ENCODE measurements at regions not wholly inside any gene's neighbourhood (a gene's known extent, or its start where the extent isn't known, plus 50 kb on each side); places are given as distances from the start of the nearest gene placed in this dataset.

- intact Hi-C loops (cut with DNase I; ENCODE audit: low total_unique reads) (no loop called here), in situ Hi-C loops (cut with MboI; ENCODE audit: low pct_ligation_motif_present in 1 of 4, low pct_unique_long_range_greater_than_20kb in 1 of 4, low sequenced_read_pairs in 3 of 4) (no loop called here)
- H3K36me3 ChIP-seq = no peaks in the 10 kb centered on the region
- H3K27me3 ChIP-seq = no peaks in the 10 kb centered on the region
- DNase-seq = no peak
- TF ChIP-seq EP300 (IDR thresholded peaks at IDR 0.05; ENCODE audit: low read depth) (no peak), POLR2A (IDR thresholded peaks at IDR 0.05) (no peak)
- H3K27ac ChIP-seq = no peak overlapping the region
- no peaks in the 10 kb centered on the region for H3K4me1 ChIP-seq
- WGBS, 2 donors (ENCODE audit: low coverage in 1 of 2) = 60 to 70% methylated on average over 1 of the region's 1 CpG
- H3K9me3 ChIP-seq = no peaks in the 10 kb centered on the region
- no peak overlapping the region for H3K4me3 ChIP-seq
Measured at GRCh38 chr6:56334937-56335336, 87.6 kb upstream of the COL21A1 start.

DNA sequence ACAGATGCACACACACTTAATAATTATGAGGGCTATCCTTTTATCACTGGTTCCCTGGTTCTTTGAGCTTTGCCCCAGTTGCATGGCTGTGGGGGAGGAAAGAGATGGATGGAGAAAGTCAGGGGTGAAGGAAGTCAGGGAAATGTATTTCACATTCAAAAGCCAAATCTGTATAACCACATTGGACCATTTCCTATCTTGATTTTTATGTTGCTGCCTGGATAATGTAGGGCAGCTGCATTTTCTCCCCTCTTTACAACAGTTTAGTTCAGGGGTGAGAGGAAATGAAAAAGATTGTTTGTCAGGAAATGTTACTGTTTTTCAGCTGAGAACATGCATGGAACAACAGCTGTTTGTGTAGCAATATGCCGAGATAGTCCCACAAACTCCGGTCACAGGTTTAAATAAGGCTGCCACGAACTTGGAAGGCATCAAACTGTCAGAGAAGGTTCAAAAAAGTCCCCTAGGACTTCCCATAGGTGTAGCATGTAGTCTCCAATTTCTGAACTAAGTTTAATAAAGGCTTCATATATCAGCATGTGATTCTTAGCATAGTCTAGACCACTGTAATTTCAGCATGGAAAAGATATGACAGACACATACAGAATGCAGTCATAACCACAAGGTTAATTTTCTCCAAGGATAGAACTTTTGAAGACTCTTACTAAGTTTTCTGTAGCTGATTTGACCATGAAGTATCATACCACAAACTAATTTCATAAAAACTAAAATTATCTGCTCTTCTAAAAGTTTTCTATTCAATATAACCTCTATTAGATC lies 82.1 kb upstream of the COL21A1 start:
- 43 to 66% methylated on average over 3 of the region's 3 CpGs for WGBS, 2 donors (ENCODE audit: low coverage in 1 of 2)
- TF ChIP-seq POLR2A (IDR thresholded peaks at IDR 0.05) = no peak
- TF ChIP-seq EP300 (IDR thresholded peaks at IDR 0.05; ENCODE audit: low read depth) = no peak
- no peak for TF ChIP-seq CTCF (IDR thresholded peaks at IDR 0.05)
- no peak for TF ChIP-seq POLR2AphosphoS5 (IDR thresholded peaks at IDR 0.05)
- no peak for DNase-seq
- Histone ChIP-seq H3K27me3 (no peaks in the 10 kb centered on the region), H3K36me3 (no peaks in the 10 kb centered on the region), H3K27ac (no peak overlapping the region), H3K4me3 (no peak overlapping the region), H3K9me3 (no peaks in the 10 kb centered on the region), H3K4me1 (no peaks in the 10 kb centered on the region)
- intact Hi-C loops (cut with DNase I; ENCODE audit: low total_unique reads) = no loop called here
- in situ Hi-C loops (cut with MboI; ENCODE audit: low pct_ligation_motif_present in 1 of 4, low pct_unique_long_range_greater_than_20kb in 1 of 4, low sequenced_read_pairs in 3 of 4) = no loop called here

DNA sequence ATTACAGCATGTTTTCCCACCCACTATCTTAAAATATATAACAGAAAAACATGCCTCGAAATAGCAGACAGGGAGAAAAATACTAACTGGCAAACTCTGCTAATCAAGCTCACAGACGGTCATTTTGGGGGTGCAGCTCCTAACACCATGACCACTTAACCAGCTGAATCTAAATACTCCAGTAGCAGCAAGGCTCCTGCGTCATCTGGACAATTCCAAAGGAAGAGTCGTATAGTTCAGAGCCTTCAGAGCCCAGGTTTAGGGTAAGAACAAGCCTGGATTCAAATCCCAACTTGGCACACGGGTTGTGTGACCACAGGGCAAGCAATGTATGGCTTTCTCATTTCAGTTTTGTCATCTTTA lies 81.3 kb upstream of the COL21A1 start:
- in situ Hi-C loops (cut with MboI; ENCODE audit: low pct_ligation_motif_present in 1 of 4, low pct_unique_long_range_greater_than_20kb in 1 of 4, low sequenced_read_pairs in 3 of 4) = no loop called here
- no peak for TF ChIP-seq EP300 (IDR thresholded peaks at IDR 0.05; ENCODE audit: low read depth)
- TF ChIP-seq CTCF (IDR thresholded peaks at IDR 0.05) = no peak
- no peak for TF ChIP-seq POLR2AphosphoS5 (IDR thresholded peaks at IDR 0.05)
- no peak for TF ChIP-seq POLR2A (IDR thresholded peaks at IDR 0.05)
- Histone ChIP-seq H3K4me3 (no peak overlapping the region), H3K4me1 (no peaks in the 10 kb centered on the region), H3K27me3 (no peaks in the 10 kb centered on the region), H3K36me3 (no peaks in the 10 kb centered on the region), H3K27ac (no peak overlapping the region), H3K9me3 (no peaks in the 10 kb centered on the region)
- intact Hi-C loops (cut with DNase I; ENCODE audit: low total_unique reads) = no loop called here
- WGBS, 2 donors (ENCODE audit: low coverage in 1 of 2) = 73 to 80% methylated on average over 2 to 5 of the region's 5 CpGs
- DNase-seq = no peak

DNA sequence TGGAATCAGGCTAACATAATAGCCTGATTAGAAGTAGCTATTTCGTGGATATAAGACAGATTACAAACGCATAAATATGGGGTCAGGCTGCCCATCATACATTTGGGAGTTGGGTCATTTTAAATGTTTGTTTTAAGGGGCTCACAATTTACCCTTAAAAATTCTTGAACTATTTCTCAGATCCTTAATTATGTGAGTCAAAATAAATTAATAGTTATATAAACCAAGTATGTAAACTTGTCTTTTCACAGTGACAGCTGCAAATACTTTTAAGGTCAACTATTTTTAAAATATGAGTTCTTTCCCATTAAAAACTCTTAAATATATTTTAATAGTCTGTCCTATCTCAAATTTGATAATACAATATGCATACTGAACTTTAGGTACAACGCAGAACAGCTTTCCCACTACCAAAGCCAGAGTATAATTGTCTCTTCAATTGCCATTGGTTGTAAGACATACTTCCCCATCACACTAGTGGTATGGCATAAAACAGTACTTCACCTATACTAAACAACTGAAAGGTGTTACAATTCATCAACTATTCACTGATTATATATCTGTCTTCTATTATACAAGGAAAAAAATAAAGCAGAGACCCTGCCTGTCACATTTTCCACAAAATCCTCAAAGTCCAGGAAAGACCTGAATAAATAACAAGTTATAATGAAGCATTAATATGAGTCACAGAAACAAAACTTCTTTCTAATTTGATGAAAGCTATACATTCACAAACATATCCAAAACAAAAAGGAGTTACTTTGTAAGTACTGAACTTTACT lies 80.8 kb upstream of the COL21A1 start:
- Histone ChIP-seq H3K9me3 (no peaks in the 10 kb centered on the region), H3K4me1 (no peaks in the 10 kb centered on the region), H3K36me3 (no peaks in the 10 kb centered on the region), H3K27ac (no peak overlapping the region), H3K27me3 (no peaks in the 10 kb centered on the region), H3K4me3 (no peak overlapping the region)
- in situ Hi-C loops (cut with MboI; ENCODE audit: low pct_ligation_motif_present in 1 of 4, low pct_unique_long_range_greater_than_20kb in 1 of 4, low sequenced_read_pairs in 3 of 4) (no loop called here), intact Hi-C loops (cut with DNase I; ENCODE audit: low total_unique reads) (no loop called here)
- TF ChIP-seq CTCF (IDR thresholded peaks at IDR 0.05) (no peak), POLR2AphosphoS5 (IDR thresholded peaks at IDR 0.05) (no peak), EP300 (IDR thresholded peaks at IDR 0.05; ENCODE audit: low read depth) (no peak), POLR2A (IDR thresholded peaks at IDR 0.05) (no peak)
- DNase-seq = no peak
- WGBS, 2 donors (ENCODE audit: low coverage in 1 of 2) = 52 to 67% methylated on average over 3 of the region's 3 CpGs

Data from transverse colon (tissue), 4 donors.